Stimulated activated CD4-positive, alpha-beta T cell treated with anti-CD3 and anti-CD28 coated beads, Interleukin-1b, Interleukin-23, amount 100 ng/mL, for 4 hours (primary cell): ENCODE measurements at regions not wholly inside any gene's neighbourhood (a gene's known extent, or its start where the extent isn't known, plus 50 kb on each side); places are given as distances from the start of the nearest gene placed in this dataset.
"Not testable (repeated sequence)": the region's sequence is repeated elsewhere in the genome, so short reads cannot be mapped to it uniquely, and the experiment has no call there.

Experiments used
- DNase-seq, 2 donors: peaks; one replicate each; pipeline ENCODE4 v3.0.0-alpha.2; 2020; ENCODE audit warnings: low read depth in 2 of 2

- no peak for DNase-seq
These were observed 55.4 kb downstream of the CTSL start for GRCh38 chr9:87781331-87781730.

DNA sequence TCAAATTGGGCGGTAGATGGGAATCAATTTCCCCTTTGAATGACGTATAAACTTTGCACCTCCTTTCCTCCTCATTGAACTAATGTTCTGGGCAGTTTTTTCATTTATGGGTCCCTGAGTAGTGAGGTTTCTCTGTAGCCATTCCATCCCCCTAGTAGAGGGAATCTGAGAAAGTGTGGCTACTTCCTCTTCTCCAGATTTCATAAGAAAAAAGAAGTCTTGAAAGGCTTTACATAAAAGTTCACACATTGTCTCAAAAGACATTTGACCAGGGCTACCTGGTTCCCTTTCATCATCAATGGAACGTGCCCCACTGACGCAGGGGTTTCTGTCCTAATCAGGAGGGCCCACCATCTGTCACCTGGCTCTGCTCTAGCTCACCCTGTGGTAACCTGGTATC lies 57.3 kb downstream of the CTSL start:
- no peak for DNase-seq

DNA sequence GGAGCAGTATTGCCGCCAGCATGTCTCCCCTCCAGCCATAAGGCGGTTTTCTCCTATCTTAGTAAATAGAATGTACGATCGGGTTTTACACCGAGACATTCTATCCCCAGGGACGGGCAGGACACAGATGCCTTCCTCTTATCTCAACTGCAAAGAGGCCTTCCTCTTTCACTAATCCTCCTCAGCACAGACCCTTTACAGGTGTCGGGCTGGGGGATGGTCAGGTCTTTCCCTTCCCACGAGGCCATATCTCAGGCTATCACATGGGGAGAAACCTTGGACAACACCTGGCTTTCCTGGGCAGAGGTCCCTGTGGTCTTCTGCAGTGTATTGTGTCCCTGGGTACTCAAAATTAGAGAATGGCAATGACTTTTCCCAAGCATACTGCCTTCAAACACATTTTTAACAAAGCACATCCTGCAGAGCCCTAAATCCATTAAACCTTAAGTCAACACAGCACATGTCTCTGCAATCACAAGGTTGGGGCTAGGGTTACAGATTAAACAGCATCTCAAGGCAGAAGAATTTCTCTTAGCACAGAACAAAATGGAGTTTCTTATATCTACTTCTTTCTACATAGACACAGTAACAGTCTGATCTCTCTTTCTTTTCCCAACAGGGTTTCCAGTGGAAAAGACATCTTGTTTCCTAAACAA lies 59.5 kb downstream of the CTSL start:
- DNase-seq = not testable (repeated sequence)

GRCh38 chr9:87786423-87786822 lies 60.5 kb downstream of the CTSL start:
- DNase-seq = no peak

DNA sequence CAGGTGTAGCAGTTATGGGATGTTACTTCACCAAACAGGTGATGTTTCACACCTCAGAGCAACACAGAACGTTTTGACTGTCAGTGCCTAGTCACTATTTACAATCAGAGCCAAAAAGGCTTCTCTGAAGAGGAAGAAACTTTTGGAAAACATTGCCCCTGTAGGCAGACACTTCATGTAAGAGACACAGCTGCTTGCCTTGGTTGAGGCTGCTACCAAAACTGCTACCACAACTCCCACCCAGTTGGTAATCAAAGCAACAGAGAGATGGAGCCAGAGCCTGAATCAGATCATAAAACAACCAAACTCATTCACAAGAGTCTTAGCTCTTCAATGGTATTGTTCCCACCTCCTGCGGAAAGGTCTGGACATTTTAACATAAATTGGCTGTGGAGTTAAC lies 61.0 kb downstream of the CTSL start:
- DNase-seq = no peak

DNA sequence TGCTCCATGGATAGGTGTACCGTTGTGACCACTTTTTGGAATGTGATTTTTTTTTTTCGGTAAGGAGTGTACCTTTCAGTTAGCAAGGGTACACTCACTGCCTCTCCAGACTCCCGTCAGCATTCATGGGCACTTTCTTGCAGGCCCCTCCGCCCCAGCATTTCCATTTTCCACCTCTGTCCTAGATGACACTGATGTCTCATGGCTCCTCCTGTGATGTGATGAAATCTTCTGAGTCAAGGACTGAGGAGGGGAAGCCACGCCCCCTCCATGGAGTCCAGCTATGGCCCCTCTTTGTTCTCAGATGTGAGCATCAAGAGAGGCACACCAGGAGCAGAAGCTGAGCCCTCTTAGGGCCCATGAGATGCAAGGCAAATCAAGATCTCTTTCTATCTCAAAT lies 61.8 kb downstream of the CTSL start:
- DNase-seq = no peak

DNA sequence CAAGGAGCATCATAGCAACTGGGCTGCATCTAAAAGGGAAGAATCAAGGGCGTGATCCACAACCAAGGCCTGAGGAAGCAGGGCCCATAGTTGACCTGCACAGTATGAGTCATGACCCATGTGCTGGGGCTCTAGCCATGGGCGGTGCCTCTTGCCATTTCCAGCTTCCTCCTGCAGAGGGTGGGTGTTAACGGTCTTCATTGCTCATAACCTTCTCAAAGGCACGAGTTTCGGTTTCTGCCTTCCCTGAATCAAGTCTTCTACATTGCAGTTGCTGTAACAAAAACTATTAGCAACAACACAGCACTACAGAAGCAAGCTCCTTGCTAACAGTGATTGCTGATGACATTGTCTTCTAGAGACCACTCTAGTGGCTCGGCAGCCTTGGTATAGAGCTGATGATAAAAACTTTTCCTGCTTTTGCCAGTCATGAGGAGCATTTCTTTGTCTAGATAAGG lies 66.9 kb downstream of the CTSL start:
- DNase-seq = peak; percentile 9

DNA sequence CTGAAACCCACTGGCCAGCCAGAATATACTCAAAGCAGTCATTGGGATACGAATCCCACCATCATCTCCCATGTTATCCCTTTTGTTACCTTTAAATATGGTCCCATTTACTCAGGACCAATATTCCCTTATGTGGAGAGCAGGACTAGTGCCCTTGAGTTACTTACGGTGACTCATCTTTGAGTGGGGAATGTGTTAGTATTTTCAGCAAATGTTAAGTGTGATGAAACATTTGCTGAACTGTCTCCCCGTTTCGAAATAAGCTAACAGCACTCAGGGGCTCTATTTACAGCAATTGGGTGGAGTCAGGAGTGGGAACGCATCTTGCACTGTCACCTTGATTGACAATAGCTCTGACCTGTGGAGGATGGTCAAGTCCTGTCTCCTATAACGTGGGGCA lies 67.4 kb downstream of the CTSL start:
- DNase-seq = no peak

GRCh38 chr9:87795178-87795577 lies 69.3 kb downstream of the CTSL start:
- no peak for DNase-seq

GRCh38 chr9:87796196-87796595 lies 70.3 kb downstream of the CTSL start:
- no peak for DNase-seq

DNA sequence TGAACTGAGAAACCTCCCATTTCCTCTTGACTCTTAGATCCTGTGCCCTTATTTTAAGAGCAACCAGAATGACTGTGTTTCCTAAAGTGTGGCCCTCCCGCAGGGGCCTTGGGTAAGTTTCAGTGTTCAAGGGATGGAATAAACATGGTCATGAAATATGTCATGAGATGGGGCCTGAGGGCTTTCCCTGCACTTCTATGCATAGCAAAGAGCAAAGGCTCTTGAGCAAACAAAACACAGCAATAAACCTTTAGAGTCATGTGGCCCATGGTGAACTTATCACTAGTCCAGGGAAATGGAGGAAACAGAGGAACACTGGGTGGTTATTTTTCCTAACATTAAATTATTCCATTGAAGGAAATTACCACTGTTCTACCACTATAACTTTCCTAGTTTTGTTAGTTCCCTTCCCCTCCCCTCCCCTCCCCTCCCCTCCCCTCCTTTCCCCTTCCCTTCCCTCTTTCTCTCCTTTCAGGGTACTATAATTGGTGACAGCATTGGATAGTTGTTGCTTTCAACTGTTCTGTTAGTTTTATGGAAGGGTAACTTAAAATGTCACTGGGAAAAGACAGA lies 72.4 kb downstream of the CTSL start:
- no peak for DNase-seq

- no peak for DNase-seq
These were observed 73.6 kb downstream of the CTSL start for GRCh38 chr9:87799503-87799902.

DNA sequence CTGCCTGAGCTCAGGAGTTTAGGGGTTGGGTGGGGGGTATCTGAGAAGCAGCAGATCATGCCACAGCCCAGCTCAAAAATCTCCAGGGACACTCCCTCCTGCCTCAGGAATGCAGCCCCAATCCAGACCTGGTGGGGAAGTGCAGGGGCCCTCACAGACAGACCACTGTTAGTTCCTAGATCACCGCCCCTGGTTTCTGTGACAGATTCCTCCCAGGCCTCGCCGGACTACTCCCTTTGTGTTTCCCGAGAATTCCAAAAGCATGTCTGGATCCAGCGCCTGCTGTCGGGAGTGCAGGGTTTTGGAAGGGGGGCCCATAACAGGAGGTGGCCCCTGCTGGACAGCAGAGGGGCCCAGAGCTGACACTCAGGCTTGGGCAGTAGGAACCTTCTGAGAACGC lies 74.5 kb downstream of the CTSL start:
- DNase-seq = no peak

GRCh38 chr9:87801013-87801412 lies 75.1 kb downstream of the CTSL start:
- DNase-seq = no peak

- no peak for DNase-seq
These were observed 77.2 kb downstream of the CTSL start for GRCh38 chr9:87803166-87803565.

DNA sequence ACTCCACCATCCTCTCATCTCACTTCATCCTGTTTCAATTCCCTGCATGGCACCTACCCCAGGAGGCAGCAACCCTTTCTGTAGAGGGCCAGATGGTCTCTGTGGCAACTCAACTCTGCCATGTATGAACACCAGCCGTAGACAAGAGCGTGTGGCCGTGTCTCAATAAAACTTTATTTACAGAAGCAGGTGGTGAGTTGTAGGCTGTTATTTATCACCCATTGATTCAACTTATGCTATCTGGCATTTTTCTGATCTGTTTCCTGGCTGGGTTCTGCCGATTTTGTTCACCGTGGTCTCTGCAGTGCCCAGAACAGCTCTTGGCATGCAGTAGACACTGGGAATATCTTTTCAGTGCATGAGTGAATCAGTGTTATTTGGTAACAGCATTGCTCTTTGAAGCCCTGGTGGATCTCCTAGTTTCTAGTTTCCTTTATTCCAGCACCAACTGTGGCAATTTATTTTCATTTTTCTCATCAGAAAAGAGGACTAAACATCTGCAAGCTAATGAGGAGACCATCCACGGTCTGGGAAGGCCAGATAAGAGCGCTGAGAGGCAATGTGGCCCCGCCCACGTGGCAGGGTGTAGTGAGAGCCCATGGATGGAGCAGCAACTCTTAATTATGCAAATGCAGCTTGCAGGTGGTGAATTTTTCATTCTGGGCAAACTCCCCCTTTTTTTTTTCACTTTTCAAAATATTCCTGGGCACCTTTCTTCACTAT lies 77.9 kb downstream of the CTSL start:
- no peak for DNase-seq

DNA sequence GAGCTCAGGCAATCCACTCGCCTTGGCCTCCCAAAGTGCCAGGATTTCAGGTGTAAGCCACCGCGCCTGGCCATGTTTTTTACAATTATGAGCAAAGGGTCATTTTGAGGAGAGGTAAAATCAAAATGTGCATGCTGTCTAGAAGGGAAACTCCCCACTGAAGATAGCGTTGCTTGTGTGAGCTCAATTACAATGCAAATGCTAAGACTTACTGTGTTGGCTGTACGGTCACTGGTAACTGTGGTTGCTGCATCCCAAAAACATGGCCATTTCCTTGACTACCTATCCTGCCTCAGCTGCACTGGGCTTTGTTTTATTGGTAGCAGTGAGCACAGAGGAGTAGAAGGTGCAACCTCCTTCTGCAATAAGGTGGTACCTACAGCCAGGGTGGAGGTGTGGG lies 77.4 kb upstream of the SPATA31E1 start:
- DNase-seq = no peak

- no peak for DNase-seq
These were observed 72.7 kb upstream of the SPATA31E1 start for GRCh38 chr9:87810008-87810407.

DNA sequence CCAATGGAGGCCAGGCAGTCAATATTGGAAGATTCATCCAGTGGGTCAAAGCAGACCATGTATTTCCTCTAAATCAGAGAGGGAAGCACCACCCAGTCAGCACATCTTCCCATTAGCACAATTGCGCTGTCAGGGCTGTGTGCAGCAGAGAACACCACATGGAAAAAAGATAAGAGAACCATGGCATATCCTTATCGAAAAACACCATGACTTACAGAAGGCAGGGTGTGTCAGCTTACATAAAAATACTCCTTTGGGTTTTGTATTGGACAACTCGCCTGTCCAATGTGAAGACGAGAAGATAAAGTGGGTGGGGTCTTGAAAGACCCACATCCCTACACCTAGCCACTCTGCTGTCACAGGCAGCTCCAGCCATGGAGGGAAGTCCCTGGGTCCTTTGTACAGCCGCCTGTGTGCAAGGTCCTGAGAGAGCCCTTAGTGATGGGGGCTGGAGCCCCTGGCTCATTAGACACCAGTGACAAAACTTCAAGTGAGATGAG lies 71.9 kb upstream of the SPATA31E1 start:
- DNase-seq = no peak

GRCh38 chr9:87812375-87813118 lies 70.1 kb upstream of the SPATA31E1 start:
- DNase-seq = peak; percentile 21 to 23

GRCh38 chr9:87813119-87813463 lies 69.6 kb upstream of the SPATA31E1 start:
- no peak for DNase-seq

DNA sequence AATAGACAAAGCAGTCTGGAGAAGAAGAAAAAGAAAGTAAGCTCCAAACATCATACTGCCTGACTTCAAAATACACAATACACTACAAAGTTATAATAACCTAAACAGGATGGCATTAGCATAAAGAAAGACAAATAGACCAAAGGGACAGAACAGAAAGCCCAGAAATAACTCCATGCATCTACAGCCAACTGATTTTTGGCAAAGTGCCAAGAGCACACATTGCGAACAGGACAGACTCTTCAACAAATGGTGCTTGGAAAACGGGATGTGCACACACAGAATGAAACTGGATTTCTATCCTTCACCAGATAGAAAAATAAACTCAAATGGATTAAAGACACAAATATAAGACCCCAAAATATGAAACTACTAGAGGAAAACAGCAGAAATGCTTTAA lies 66.6 kb upstream of the SPATA31E1 start:
- DNase-seq = no peak
